MM.1S (cell line): ENCODE measurements at regions not wholly inside any gene's neighbourhood (a gene's known extent, or its start where the extent isn't known, plus 50 kb on each side); places are given as distances from the start of the nearest gene placed in this dataset.

ENCODE experiments used
- EZH2 ChIP-seq: fragments of 300-600 bp; sonication (generic); optimal IDR thresholded peaks from 2 replicates; pipeline ENCODE3; 2017; ENCODE audit warnings: low read depth, mild to moderate bottlenecking, antibody characterized with exemption, low read length, mixed read lengths
- EZH2phosphoT487 ChIP-seq: fragments of 300-600 bp; sonication (generic); IDR thresholded peaks from 2 replicates; pipeline ENCODE4 v1.6.1; 2018; ENCODE audit warnings: antibody characterized with exemption, low read length
- TF ChIP-seq, protein P1 (sequence below): fragments of 300-600 bp; sonication (generic); IDR thresholded peaks from 2 replicates; pipeline ENCODE4 v1.5.1; 2016; ENCODE audit warnings: antibody characterized with exemption, low read length, mixed read lengths

DNA sequence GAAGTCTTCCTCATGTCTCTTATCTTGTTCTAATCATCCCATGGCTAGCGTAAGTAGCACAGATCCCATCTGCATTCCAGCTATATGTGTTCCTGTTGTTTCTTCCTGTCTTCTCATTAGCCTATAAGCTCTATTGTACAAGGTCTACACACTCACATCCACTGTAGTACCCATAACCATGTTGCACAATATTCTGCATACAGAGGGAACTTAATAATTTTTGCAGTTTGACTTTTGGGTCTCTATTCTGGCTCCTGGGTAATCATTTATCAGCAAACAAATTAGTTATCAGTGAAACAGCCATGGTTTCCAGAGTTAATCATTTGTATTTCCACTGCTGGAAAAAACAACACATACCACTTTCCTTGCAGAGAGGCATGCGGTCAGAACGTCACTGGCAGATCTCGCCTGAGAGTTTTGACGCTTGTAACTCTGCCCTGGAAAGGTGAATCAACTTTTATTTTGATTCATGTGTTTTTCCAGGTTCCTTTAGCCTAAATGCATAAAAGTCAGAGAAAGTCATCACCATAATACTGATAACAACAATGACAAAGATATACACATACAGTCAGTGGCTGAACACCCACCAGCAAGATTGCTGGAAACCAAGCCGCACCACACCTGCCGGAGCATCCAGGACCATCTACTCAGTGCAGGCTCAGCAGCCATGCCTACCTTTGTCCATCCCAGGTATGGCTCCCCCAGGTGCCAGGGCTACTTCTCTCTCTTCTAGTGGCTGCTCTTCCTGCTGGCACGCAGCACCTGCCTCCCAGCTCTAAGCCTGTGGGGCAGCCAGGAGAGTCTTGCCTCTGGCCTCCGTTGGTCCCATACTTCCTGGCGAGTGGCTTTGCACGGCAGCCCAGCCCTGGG, 158.2 kb downstream of the QRSL1 start:
- TF ChIP-seq, protein P1, sequence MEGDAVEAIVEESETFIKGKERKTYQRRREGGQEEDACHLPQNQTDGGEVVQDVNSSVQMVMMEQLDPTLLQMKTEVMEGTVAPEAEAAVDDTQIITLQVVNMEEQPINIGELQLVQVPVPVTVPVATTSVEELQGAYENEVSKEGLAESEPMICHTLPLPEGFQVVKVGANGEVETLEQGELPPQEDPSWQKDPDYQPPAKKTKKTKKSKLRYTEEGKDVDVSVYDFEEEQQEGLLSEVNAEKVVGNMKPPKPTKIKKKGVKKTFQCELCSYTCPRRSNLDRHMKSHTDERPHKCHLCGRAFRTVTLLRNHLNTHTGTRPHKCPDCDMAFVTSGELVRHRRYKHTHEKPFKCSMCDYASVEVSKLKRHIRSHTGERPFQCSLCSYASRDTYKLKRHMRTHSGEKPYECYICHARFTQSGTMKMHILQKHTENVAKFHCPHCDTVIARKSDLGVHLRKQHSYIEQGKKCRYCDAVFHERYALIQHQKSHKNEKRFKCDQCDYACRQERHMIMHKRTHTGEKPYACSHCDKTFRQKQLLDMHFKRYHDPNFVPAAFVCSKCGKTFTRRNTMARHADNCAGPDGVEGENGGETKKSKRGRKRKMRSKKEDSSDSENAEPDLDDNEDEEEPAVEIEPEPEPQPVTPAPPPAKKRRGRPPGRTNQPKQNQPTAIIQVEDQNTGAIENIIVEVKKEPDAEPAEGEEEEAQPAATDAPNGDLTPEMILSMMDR = no peak
- TF ChIP-seq EZH2 = no peak
- no peak for TF ChIP-seq EZH2phosphoT487
